ENCODE measurements at regions not wholly inside any gene's neighbourhood (a gene's known extent, or its start where the extent isn't known, plus 50 kb on each side); places are given as distances from the start of the nearest gene placed in this dataset.

GRCh38 chr7:17706275-17706674 is 234.0 kb downstream of the SNX13 start:
- Mint-ChIP-seq H3K36me3 (ENCODE audit: low read depth) (peaks cover 12% of the 10 kb centered on the region), H3K27ac (ENCODE audit: unreplicated experiment) (no peak overlapping the region), H3K27me3 (ENCODE audit: low read depth) (no peaks in the 10 kb centered on the region), H3K4me1 (ENCODE audit: low read depth) (peaks cover 7% of the 10 kb centered on the region), H3K9me3 (ENCODE audit: low read depth) (peaks cover 17% of the 10 kb centered on the region), H3K4me3 (ENCODE audit: unreplicated experiment) (no peak overlapping the region)
- no peak for DNase-seq (ENCODE audit: low spot score)
- no peak for TF ChIP-seq CTCF (IDR thresholded peaks at IDR 0.05)

- Mint-ChIP-seq H3K9me3 (ENCODE audit: low read depth) (peaks cover 12% of the 10 kb centered on the region), H3K4me3 (ENCODE audit: unreplicated experiment) (no peak overlapping the region), H3K4me1 (ENCODE audit: low read depth) (peaks cover 7% of the 10 kb centered on the region), H3K27me3 (ENCODE audit: low read depth) (no peaks in the 10 kb centered on the region), H3K27ac (ENCODE audit: unreplicated experiment) (no peak overlapping the region), H3K36me3 (ENCODE audit: low read depth) (peaks cover 8% of the 10 kb centered on the region)
- peak; percentile 91 for TF ChIP-seq CTCF (IDR thresholded peaks at IDR 0.05)
- no peak for DNase-seq (ENCODE audit: low spot score)
Measured at GRCh38 chr7:17706734-17707133, 233.6 kb downstream of the SNX13 start.

DNA sequence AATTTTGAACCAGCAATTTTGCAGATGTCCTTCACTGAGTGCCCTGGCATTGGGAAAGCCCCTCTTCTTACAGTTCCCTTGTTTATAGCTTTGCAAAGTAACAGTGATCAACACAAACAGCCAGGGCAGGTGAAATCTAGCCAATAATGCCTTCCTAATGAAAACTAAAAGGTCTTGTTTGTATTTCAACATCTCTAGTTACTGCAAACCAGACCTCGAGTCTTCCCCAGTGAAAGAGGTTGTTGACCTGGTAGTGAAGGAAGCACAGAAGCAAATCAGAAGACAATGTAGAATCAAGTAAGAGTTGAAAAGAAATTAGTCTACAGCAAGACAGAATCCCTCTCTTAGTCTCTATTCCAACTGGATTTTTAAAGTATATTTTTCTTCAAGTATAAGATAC is 231.2 kb downstream of the SNX13 start:
- peaks cover 7% of the 10 kb centered on the region for H3K4me1 Mint-ChIP-seq (ENCODE audit: low read depth)
- H3K27ac Mint-ChIP-seq (ENCODE audit: unreplicated experiment), result no peak overlapping the region

GRCh38 chr7:17709599-17709998 is 230.7 kb downstream of the SNX13 start:
- H3K27me3 Mint-ChIP-seq (ENCODE audit: low read depth), result no peaks in the 10 kb centered on the region
- DNase-seq (ENCODE audit: low spot score), result no peak
- H3K4me3 Mint-ChIP-seq (ENCODE audit: unreplicated experiment), result no peak overlapping the region
- no peak overlapping the region for H3K27ac Mint-ChIP-seq (ENCODE audit: unreplicated experiment)
- TF ChIP-seq CTCF (IDR thresholded peaks at IDR 0.05), result no peak
- H3K4me1 Mint-ChIP-seq (ENCODE audit: low read depth), result peaks cover 7% of the 10 kb centered on the region
- no peaks in the 10 kb centered on the region for H3K36me3 Mint-ChIP-seq (ENCODE audit: low read depth)
- no peaks in the 10 kb centered on the region for H3K9me3 Mint-ChIP-seq (ENCODE audit: low read depth)

More for the DNA sequence above, 231.2 kb downstream of the SNX13 start:
- no peaks in the 10 kb centered on the region for H3K9me3 Mint-ChIP-seq (ENCODE audit: low read depth)
- H3K36me3 Mint-ChIP-seq (ENCODE audit: low read depth), result no peaks in the 10 kb centered on the region
- no peak for TF ChIP-seq CTCF (IDR thresholded peaks at IDR 0.05)
- no peak for DNase-seq (ENCODE audit: low spot score)
- H3K27me3 Mint-ChIP-seq (ENCODE audit: low read depth), result no peaks in the 10 kb centered on the region
- H3K4me3 Mint-ChIP-seq (ENCODE audit: unreplicated experiment), result no peak overlapping the region

DNA sequence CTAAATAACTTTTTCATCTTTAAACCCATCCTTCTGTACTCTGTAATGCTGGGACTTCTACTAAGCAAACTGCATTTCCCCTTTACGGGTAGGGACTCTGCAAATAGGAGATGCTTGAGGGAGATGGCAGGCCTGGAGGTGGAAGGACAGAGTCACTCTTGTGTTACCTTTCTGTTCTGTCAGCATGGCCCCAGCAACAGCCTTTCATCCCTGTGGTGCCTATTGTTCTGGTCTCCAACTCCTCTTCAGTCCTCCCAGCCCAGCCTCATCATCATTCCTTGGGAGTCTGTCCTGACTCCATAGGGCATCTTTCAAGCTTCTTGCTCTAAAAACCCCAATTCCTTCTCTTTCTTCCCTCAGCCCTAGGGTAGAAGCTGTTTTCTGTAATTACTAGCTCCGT is 230.0 kb downstream of the SNX13 start:
- H3K36me3 Mint-ChIP-seq (ENCODE audit: low read depth), result no peaks in the 10 kb centered on the region
- DNase-seq (ENCODE audit: low spot score), result no peak
- no peak for TF ChIP-seq CTCF (IDR thresholded peaks at IDR 0.05)
- H3K27ac Mint-ChIP-seq (ENCODE audit: unreplicated experiment), result no peak overlapping the region
- H3K4me1 Mint-ChIP-seq (ENCODE audit: low read depth), result peaks cover 7% of the 10 kb centered on the region
- H3K27me3 Mint-ChIP-seq (ENCODE audit: low read depth), result no peaks in the 10 kb centered on the region
- no peaks in the 10 kb centered on the region for H3K9me3 Mint-ChIP-seq (ENCODE audit: low read depth)
- no peak overlapping the region for H3K4me3 Mint-ChIP-seq (ENCODE audit: unreplicated experiment)

Measured in chondrocyte (in vitro differentiated cells).